Trophoblast cell (in vitro differentiated cells and primary cell): ENCODE measurements at regions not wholly inside any gene's neighbourhood (a gene's known extent, or its start where the extent isn't known, plus 50 kb on each side); places are given as distances from the start of the nearest gene placed in this dataset.

Experiments used
- DNase-seq, 2 donors: peaks; one replicate each; pipeline ENCODE4 v3.0.0-alpha.2; 2016
- H2AFZ ChIP-seq: 2 replicates; pipeline ENCODE4 v1.6.1; 2013; ENCODE audit warnings: low read length, moderate library complexity, mild to moderate bottlenecking; ENCODE audit not compliant: insufficient read depth, poor library complexity
- H2AK5ac ChIP-seq: 2 replicates; pipeline ENCODE4 v1.6.1; 2013; ENCODE audit warnings: mild to moderate bottlenecking, low read length
- H2BK120ac ChIP-seq: 2 replicates; pipeline ENCODE4 v1.6.1; 2013; ENCODE audit warnings: low read length, mild to moderate bottlenecking, moderate library complexity; ENCODE audit not compliant: insufficient read depth, poor library complexity
- H2BK12ac ChIP-seq: 2 replicates; pipeline ENCODE4 v1.6.1; 2013; ENCODE audit warnings: mild to moderate bottlenecking, low read length, moderate library complexity
- H2BK5ac ChIP-seq: 2 replicates; pipeline ENCODE4 v1.6.1; 2013; ENCODE audit warnings: low read length, low read depth, moderate library complexity, mild to moderate bottlenecking; ENCODE audit not compliant: poor library complexity
- H3K14ac ChIP-seq: 2 replicates; pipeline ENCODE4 v1.6.1; 2013; ENCODE audit warnings: mild to moderate bottlenecking, low read length
- H3K18ac ChIP-seq: 2 replicates; pipeline ENCODE4 v1.6.1; 2013; ENCODE audit warnings: mild to moderate bottlenecking, low read length
- H3K23ac ChIP-seq: 2 replicates; pipeline ENCODE4 v1.6.1; 2013; ENCODE audit warnings: low read length
- H3K27ac ChIP-seq: 2 replicates; pipeline ENCODE4 v1.5.1; 2013; ENCODE audit warnings: low read depth, mild to moderate bottlenecking, inconsistent platforms, low read length, moderate library complexity
- H3K27me3 ChIP-seq: 2 replicates; pipeline ENCODE4 v1.6.1; 2013; ENCODE audit warnings: inconsistent platforms, mild to moderate bottlenecking, low read length, moderate library complexity; ENCODE audit not compliant: insufficient read depth
- H3K36me3 ChIP-seq, 2 experiments: 1 replicate in 1 of 2; 2 replicates in 1 of 2; pipeline ENCODE4 v1.6.1; 2013; ENCODE audit warnings: low read length in 2 of 2, mild to moderate bottlenecking in 2 of 2, moderate library complexity in 1 of 2; ENCODE audit not compliant: insufficient read depth in 2 of 2, control insufficient read depth in 1 of 2
- H3K4ac ChIP-seq: 2 replicates; pipeline ENCODE4 v1.6.1; 2013; ENCODE audit warnings: low read depth, mild to moderate bottlenecking, low read length, moderate library complexity
- H3K4me1 ChIP-seq, 2 experiments: 1 replicate in 1 of 2; 2 replicates in 1 of 2; pipeline ENCODE4 v1.6.1; 2013; ENCODE audit warnings: low read length in 2 of 2, mild to moderate bottlenecking in 2 of 2, moderate library complexity in 1 of 2; ENCODE audit not compliant: insufficient read depth in 2 of 2, control insufficient read depth in 1 of 2
- H3K4me2 ChIP-seq: 2 replicates; pipeline ENCODE4 v1.6.1; 2013; ENCODE audit warnings: inconsistent platforms, mild to moderate bottlenecking, low read length, moderate library complexity
- H3K4me3 ChIP-seq: 2 replicates; pipeline ENCODE4 v1.5.1; 2013; ENCODE audit warnings: mild to moderate bottlenecking, low read depth, low read length, inconsistent platforms
- H3K79me1 ChIP-seq: one replicate; pipeline ENCODE4 v1.6.1; 2013; ENCODE audit warnings: low read length
- H3K79me2 ChIP-seq: 2 replicates; pipeline ENCODE4 v1.6.1; 2013; ENCODE audit warnings: low read length, mild to moderate bottlenecking; ENCODE audit not compliant: control insufficient read depth, insufficient read depth, poor library complexity
- H3K9ac ChIP-seq: 2 replicates; pipeline ENCODE4 v1.6.1; 2013; ENCODE audit warnings: mild to moderate bottlenecking, low read length
- H3K9me3 ChIP-seq: 2 replicates; pipeline ENCODE4 v1.6.1; 2013; ENCODE audit warnings: low read depth, mild to moderate bottlenecking, control low read depth, inconsistent platforms, low read length; ENCODE audit not compliant: insufficient read depth
- H4K12ac ChIP-seq: 2 replicates; pipeline ENCODE4 v1.6.1; 2013; ENCODE audit warnings: low read depth, mild to moderate bottlenecking, low read length, moderate library complexity
- H4K8ac ChIP-seq: 2 replicates; pipeline ENCODE4 v1.6.1; 2013; ENCODE audit warnings: low read depth, mild to moderate bottlenecking, low read length, moderate library complexity
- H4K91ac ChIP-seq: one replicate; pipeline ENCODE4 v1.6.1; 2013; ENCODE audit warnings: low read depth, mild to moderate bottlenecking, low read length, moderate library complexity
- WGBS: extraction: QIAGEN DNeasy Blood & Tissue Kit; methylation state at CpG from one replicate; pipeline ENCODE4 v1.1.7; 2013; ENCODE audit warnings: missing lambda C conversion rate; ENCODE audit not compliant: insufficient read length, insufficient coverage; ENCODE audit errors: extremely low coverage; 5-methylcytosine and 5-hydroxymethylcytosine counted together

- no peak for DNase-seq
- Histone ChIP-seq H3K4me1 (no peaks in the 10 kb centered on the region), H2AK5ac (no peak overlapping the region), H4K12ac (no peak overlapping the region), H3K4me2 (no peak overlapping the region), H3K14ac (no peak overlapping the region), H3K4me3 (no peak overlapping the region), H3K23ac (no peak overlapping the region), H4K8ac (no peak overlapping the region), H2AFZ (no peak overlapping the region), H3K27ac (no peak overlapping the region), H3K36me3 (no peaks in the 10 kb centered on the region), H4K91ac (no peak overlapping the region), H3K18ac (no peak overlapping the region), H3K79me1 (no peaks in the 10 kb centered on the region), H3K9ac (no peak overlapping the region), H2BK12ac (no peak overlapping the region), H3K4ac (no peak overlapping the region), H3K9me3 (no peaks in the 10 kb centered on the region), H3K79me2 (no peaks in the 10 kb centered on the region), H2BK120ac (no peak overlapping the region), H2BK5ac (no peak overlapping the region), H3K27me3 (no peaks in the 10 kb centered on the region)
- WGBS = no CpG with 5 or more reads among the region's 2 CpGs
These were observed 1089.8 kb downstream of the FLRT2 start for GRCh38 chr14:86619726-86620125.

GRCh38 chr14:86613786-86614185, 1083.8 kb downstream of the FLRT2 start:
- no peaks in the 10 kb centered on the region for H3K79me1 ChIP-seq
- no peak overlapping the region for H4K12ac ChIP-seq
- H3K9me3 ChIP-seq = no peaks in the 10 kb centered on the region
- no peak overlapping the region for H4K91ac ChIP-seq
- no peak overlapping the region for H3K23ac ChIP-seq
- no peak overlapping the region for H3K27ac ChIP-seq
- no peak overlapping the region for H3K4me2 ChIP-seq
- H3K14ac ChIP-seq = no peak overlapping the region
- H3K36me3 ChIP-seq = no peaks in the 10 kb centered on the region
- no peak overlapping the region for H2BK12ac ChIP-seq
- no peak overlapping the region for H2AK5ac ChIP-seq
- H3K4me3 ChIP-seq = no peak overlapping the region
- no peak overlapping the region for H3K4ac ChIP-seq
- no peaks in the 10 kb centered on the region for H3K27me3 ChIP-seq
- no CpG with 5 or more reads among the region's 1 CpG for WGBS
- no peak overlapping the region for H3K18ac ChIP-seq
- H2AFZ ChIP-seq = no peak overlapping the region
- H2BK120ac ChIP-seq = no peak overlapping the region
- H3K4me1 ChIP-seq = no peaks in the 10 kb centered on the region
- H3K79me2 ChIP-seq = no peaks in the 10 kb centered on the region
- H3K9ac ChIP-seq = no peak overlapping the region
- DNase-seq = no peak
- no peak overlapping the region for H4K8ac ChIP-seq
- H2BK5ac ChIP-seq = no peak overlapping the region

GRCh38 chr14:86613126-86613525, 1083.2 kb downstream of the FLRT2 start:
- H3K79me2 ChIP-seq = no peaks in the 10 kb centered on the region
- DNase-seq = no peak
- no peak overlapping the region for H4K91ac ChIP-seq
- no peak overlapping the region for H3K9ac ChIP-seq
- H2BK12ac ChIP-seq = no peak overlapping the region
- H3K79me1 ChIP-seq = no peaks in the 10 kb centered on the region
- no peak overlapping the region for H2BK5ac ChIP-seq
- H3K4me1 ChIP-seq = no peaks in the 10 kb centered on the region
- H3K27me3 ChIP-seq = no peaks in the 10 kb centered on the region
- WGBS = no CpG with 5 or more reads among the region's 3 CpGs
- H4K8ac ChIP-seq = no peak overlapping the region
- H3K27ac ChIP-seq = no peak overlapping the region
- H2AFZ ChIP-seq = no peak overlapping the region
- no peak overlapping the region for H3K4me3 ChIP-seq
- no peak overlapping the region for H3K14ac ChIP-seq
- no peak overlapping the region for H3K4me2 ChIP-seq
- no peaks in the 10 kb centered on the region for H3K36me3 ChIP-seq
- H2AK5ac ChIP-seq = no peak overlapping the region
- no peak overlapping the region for H3K23ac ChIP-seq
- H3K4ac ChIP-seq = no peak overlapping the region
- no peak overlapping the region for H2BK120ac ChIP-seq
- no peak overlapping the region for H4K12ac ChIP-seq
- no peak overlapping the region for H3K18ac ChIP-seq
- no peaks in the 10 kb centered on the region for H3K9me3 ChIP-seq

- Histone ChIP-seq H3K4ac (no peak overlapping the region), H3K9ac (no peak overlapping the region), H2BK12ac (no peak overlapping the region), H3K36me3 (no peaks in the 10 kb centered on the region), H4K8ac (no peak overlapping the region), H3K79me1 (no peaks in the 10 kb centered on the region), H3K4me1 (no peaks in the 10 kb centered on the region), H3K27ac (no peak overlapping the region), H4K91ac (no peak overlapping the region), H2BK120ac (no peak overlapping the region), H3K18ac (no peak overlapping the region), H3K4me2 (no peak overlapping the region), H2AFZ (no peak overlapping the region), H3K79me2 (no peaks in the 10 kb centered on the region), H4K12ac (no peak overlapping the region), H3K27me3 (no peaks in the 10 kb centered on the region), H2AK5ac (no peak overlapping the region), H2BK5ac (no peak overlapping the region), H3K4me3 (no peak overlapping the region), H3K14ac (no peak overlapping the region), H3K23ac (no peak overlapping the region), H3K9me3 (no peaks in the 10 kb centered on the region)
- WGBS = no CpG with 5 or more reads among the region's 2 CpGs
- DNase-seq = no peak
These were observed 1074.6 kb downstream of the FLRT2 start for GRCh38 chr14:86604561-86604960.
